ENCODE measurements at regions not wholly inside any gene's neighbourhood (a gene's known extent, or its start where the extent isn't known, plus 50 kb on each side); places are given as distances from the start of the nearest gene placed in this dataset.
"Not testable (repeated sequence)": the region's sequence is repeated elsewhere in the genome, so short reads cannot be mapped to it uniquely, and the experiment has no call there.

GRCh38 chr4:133278591-133278990 is 129.5 kb downstream of the PCDH10 start:
- ATAC-seq (ENCODE audit: low FRiP score) = no peak
- TF ChIP-seq CTCF (IDR thresholded peaks at IDR 0.05) = no peak
- no peak for DNase-seq (ENCODE audit: low spot score)

GRCh38 chr4:133277940-133278339 is 128.8 kb downstream of the PCDH10 start:
- ATAC-seq (ENCODE audit: low FRiP score); DNase-seq (ENCODE audit: low spot score): not testable (repeated sequence)

GRCh38 chr4:133275246-133275645 is 126.2 kb downstream of the PCDH10 start:
- DNase-seq (ENCODE audit: low spot score) = no peak
- TF ChIP-seq CTCF (IDR thresholded peaks at IDR 0.05) = no peak
- ATAC-seq (ENCODE audit: low FRiP score) = no peak

- ATAC-seq (ENCODE audit: low FRiP score) = no peak
- DNase-seq (ENCODE audit: low spot score) = no peak
- no peak for TF ChIP-seq CTCF (IDR thresholded peaks at IDR 0.05)
These were observed 124.3 kb downstream of the PCDH10 start for GRCh38 chr4:133273401-133273800.

GRCh38 chr4:133270021-133270570 is 121.0 kb downstream of the PCDH10 start:
- no peak for TF ChIP-seq CTCF (IDR thresholded peaks at IDR 0.05)
- DNase-seq (ENCODE audit: low spot score) (no peak), ATAC-seq (ENCODE audit: low FRiP score) (no peak)

GRCh38 chr4:133268205-133268604 is 119.1 kb downstream of the PCDH10 start:
- ATAC-seq (ENCODE audit: low FRiP score) (no peak), DNase-seq (ENCODE audit: low spot score) (no peak)
- no peak for TF ChIP-seq CTCF (IDR thresholded peaks at IDR 0.05)

GRCh38 chr4:133267506-133267905 is 118.4 kb downstream of the PCDH10 start:
- not testable (repeated sequence) for ATAC-seq (ENCODE audit: low FRiP score); DNase-seq (ENCODE audit: low spot score)

GRCh38 chr4:133266966-133267365 is 117.9 kb downstream of the PCDH10 start:
- not testable (repeated sequence) for DNase-seq (ENCODE audit: low spot score); ATAC-seq (ENCODE audit: low FRiP score)

- not testable (repeated sequence) for ATAC-seq (ENCODE audit: low FRiP score)
These were observed 115.2 kb downstream of the PCDH10 start for GRCh38 chr4:133264251-133264650.

More at GRCh38 chr4:133264251-133264650, 115.2 kb downstream of the PCDH10 start:
- DNase-seq (ENCODE audit: low spot score) = not testable (repeated sequence)
